ENCODE measurements at regions not wholly inside any gene's neighbourhood (a gene's known extent, or its start where the extent isn't known, plus 50 kb on each side); places are given as distances from the start of the nearest gene placed in this dataset.
"Not testable (repeated sequence)": the region's sequence is repeated elsewhere in the genome, so short reads cannot be mapped to it uniquely, and the experiment has no call there.

DNA sequence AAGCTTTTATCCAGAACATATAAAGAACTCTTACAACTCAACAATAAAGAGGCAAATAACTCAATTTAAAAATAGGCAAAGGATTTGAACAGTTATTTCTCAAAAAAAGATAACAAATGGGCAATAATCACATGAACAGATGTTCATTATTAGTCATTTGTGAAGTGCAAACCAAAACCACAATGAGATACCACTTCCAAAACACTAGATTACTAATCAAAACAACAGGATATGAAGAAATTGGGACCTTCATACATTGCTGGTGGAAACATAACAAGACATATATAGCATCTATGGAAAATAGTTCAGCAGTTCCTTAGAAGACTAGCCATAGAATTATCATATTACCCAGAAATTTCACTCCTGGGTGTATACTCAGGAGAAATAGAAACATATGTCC is 224.6 kb downstream of the FBXO8 start:
- TF ChIP-seq, protein P1, sequence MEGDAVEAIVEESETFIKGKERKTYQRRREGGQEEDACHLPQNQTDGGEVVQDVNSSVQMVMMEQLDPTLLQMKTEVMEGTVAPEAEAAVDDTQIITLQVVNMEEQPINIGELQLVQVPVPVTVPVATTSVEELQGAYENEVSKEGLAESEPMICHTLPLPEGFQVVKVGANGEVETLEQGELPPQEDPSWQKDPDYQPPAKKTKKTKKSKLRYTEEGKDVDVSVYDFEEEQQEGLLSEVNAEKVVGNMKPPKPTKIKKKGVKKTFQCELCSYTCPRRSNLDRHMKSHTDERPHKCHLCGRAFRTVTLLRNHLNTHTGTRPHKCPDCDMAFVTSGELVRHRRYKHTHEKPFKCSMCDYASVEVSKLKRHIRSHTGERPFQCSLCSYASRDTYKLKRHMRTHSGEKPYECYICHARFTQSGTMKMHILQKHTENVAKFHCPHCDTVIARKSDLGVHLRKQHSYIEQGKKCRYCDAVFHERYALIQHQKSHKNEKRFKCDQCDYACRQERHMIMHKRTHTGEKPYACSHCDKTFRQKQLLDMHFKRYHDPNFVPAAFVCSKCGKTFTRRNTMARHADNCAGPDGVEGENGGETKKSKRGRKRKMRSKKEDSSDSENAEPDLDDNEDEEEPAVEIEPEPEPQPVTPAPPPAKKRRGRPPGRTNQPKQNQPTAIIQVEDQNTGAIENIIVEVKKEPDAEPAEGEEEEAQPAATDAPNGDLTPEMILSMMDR (IDR thresholded peaks at IDR 0.05; ENCODE audit: borderline replicate concordance, insufficient read depth, low read depth, low read length), result no peak
- no peak overlapping the region for H3K4me3 ChIP-seq (ENCODE audit: low read depth, low read length)

DNA sequence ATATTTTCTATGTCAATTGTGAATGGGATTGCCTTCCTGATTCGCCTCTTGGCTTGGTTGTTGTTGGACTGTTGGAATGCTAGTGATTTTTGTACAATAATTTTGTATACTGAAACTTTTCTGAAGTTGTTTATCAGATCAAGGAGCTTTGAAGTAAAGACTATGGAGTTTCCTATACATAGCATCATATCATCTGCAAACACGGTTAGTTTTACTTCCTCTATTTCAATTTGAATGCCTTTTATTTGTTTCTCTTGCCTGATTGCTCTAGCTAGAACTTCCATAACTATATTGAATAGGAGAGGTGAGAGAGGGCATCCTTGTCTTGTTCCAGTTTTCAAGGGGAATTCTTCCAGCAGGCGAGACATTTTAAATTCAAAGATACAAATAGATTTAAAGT is 226.5 kb downstream of the FBXO8 start:
- TF ChIP-seq, protein P1 (IDR thresholded peaks at IDR 0.05; ENCODE audit: borderline replicate concordance, insufficient read depth, low read depth, low read length), result no peak
- no peak overlapping the region for H3K4me3 ChIP-seq (ENCODE audit: low read depth, low read length)

GRCh38 chr4:174055344-174055743 is 228.1 kb downstream of the FBXO8 start:
- no peak overlapping the region for H3K4me3 ChIP-seq (ENCODE audit: low read depth, low read length)
- TF ChIP-seq, protein P1 (IDR thresholded peaks at IDR 0.05; ENCODE audit: borderline replicate concordance, insufficient read depth, low read depth, low read length), result no peak

GRCh38 chr4:174053895-174054294 is 229.6 kb downstream of the FBXO8 start:
- TF ChIP-seq, protein P1 (IDR thresholded peaks at IDR 0.05; ENCODE audit: borderline replicate concordance, insufficient read depth, low read depth, low read length), result no peak
- no peak overlapping the region for H3K4me3 ChIP-seq (ENCODE audit: low read depth, low read length)

GRCh38 chr4:174047363-174047762 is 236.1 kb downstream of the FBXO8 start:
- TF ChIP-seq, protein P1 (IDR thresholded peaks at IDR 0.05; ENCODE audit: borderline replicate concordance, insufficient read depth, low read depth, low read length), result no peak
- no peak overlapping the region for H3K4me3 ChIP-seq (ENCODE audit: low read depth, low read length)

GRCh38 chr4:174045829-174046228 is 237.6 kb downstream of the FBXO8 start:
- not testable (repeated sequence) for H3K4me3 ChIP-seq (ENCODE audit: low read depth, low read length)

DNA sequence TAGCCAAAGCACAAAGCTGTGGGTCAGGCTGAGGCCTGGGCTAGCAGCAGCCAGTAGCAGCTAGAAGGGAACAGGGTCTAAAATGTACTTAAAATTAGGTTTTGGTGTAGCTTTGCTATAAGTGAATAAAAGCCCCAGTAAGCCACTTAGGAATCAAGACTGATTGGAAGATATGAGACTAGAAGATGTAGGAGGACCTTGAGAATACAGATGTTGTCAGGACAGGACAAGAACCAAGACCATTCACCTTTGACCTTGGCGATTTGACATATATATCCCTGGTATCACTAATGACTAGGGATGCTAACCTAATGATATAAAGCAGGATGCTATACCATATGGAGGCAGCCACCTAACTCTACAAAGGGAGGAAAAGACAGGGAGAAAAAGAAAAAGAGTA is 238.1 kb downstream of the FBXO8 start:
- H3K4me3 ChIP-seq (ENCODE audit: low read depth, low read length), result no peak overlapping the region
- TF ChIP-seq, protein P1 (IDR thresholded peaks at IDR 0.05; ENCODE audit: borderline replicate concordance, insufficient read depth, low read depth, low read length), result no peak

DNA sequence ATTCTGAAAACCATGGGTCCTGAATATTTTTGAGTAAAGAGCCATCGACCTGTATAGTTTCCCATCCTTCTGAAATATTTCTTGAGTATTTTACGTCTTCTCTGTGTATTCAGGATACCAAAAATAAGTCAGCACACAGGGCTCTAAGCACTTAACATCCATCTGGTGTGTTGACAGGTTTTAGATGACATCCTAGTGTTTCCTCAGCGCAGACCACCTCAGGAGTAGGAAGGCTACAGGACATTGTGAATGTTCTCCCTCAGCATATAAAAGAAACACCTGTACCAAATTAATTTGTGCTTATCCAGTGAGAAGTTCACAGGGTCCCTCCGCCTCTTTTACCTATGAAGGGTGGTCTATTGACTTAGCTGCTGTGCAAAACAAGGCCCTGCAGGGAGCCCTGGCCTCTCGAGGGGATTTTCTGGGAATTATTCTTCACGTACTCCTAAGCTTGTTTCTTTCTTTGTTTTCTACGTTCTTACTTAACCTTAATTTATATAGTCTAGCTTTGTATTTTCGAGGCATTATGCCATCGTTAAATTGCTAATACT is 241.8 kb downstream of the FBXO8 start:
- H3K4me3 ChIP-seq (ENCODE audit: low read depth, low read length), result no peak overlapping the region
- TF ChIP-seq, protein P1 (IDR thresholded peaks at IDR 0.05; ENCODE audit: borderline replicate concordance, insufficient read depth, low read depth, low read length), result no peak
